ENCODE measurements at regions not wholly inside any gene's neighbourhood (a gene's known extent, or its start where the extent isn't known, plus 50 kb on each side); places are given as distances from the start of the nearest gene placed in this dataset.

DNA sequence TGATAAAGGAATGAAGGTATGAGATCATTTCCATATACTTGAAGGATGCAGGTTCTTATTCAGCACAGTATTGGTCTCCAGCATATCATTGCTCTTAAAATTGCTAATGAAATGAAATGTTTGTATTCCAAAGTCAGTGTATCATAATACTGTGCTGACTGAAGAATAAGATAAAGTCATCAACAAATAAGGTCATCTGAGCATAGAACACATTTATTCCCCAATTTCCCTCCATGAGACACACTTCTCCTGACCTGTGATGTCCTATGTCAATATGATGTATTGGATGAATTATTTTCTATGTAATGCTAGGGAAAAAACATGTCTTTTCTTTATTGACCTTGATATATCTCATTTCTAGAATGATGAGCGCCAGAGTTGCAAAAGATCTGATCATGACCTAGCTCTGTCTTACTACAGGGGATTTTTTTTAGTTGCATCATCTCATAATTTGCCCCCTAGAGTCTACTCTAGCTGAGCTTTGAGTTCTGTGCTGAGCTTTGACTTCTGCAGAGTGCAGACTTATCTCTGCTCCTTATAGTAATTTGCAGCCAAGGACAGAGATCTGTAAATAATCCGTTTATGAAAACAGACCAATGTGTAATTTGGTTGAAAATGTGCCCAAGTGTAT, 859.8 kb downstream of the TRIB2 start:
- TF ChIP-seq ZNF263 (CRISPR knock-in tag; IDR thresholded peaks at IDR 0.05) (no peak), NFKBIZ (CRISPR knock-in tag; IDR thresholded peaks at IDR 0.05) (no peak), CTCF (CRISPR knock-in tag; IDR thresholded peaks at IDR 0.05) (no peak), BCL3 (CRISPR knock-in tag; IDR thresholded peaks at IDR 0.05) (no peak), MAFG (CRISPR knock-in tag; IDR thresholded peaks at IDR 0.05) (no peak), TP53 (CRISPR knock-in tag; conservative IDR thresholded peaks at IDR 0.05) (no peak), MAFK (conservative IDR thresholded peaks at IDR 0.05 in 1 of 2, IDR thresholded peaks at IDR 0.05 in 1 of 2; ENCODE audit: low read length in 2 of 2) (no peak), ZNF841 (CRISPR knock-in tag; IDR thresholded peaks at IDR 0.05; ENCODE audit: borderline replicate concordance) (no peak), POLR2A (IDR thresholded peaks at IDR 0.05; ENCODE audit: insufficient read depth in 1 of 2, low read depth in 2 of 2, low read length in 2 of 2) (no peak), HNRNPH1 (optimal IDR thresholded peaks at IDR 0.05; ENCODE audit: low read depth, low read length) (no peak), JDP2 (CRISPR knock-in tag; IDR thresholded peaks at IDR 0.05; ENCODE audit: borderline replicate concordance) (no peak), ZNF777 (CRISPR knock-in tag; IDR thresholded peaks at IDR 0.05) (no peak)

Measured in HepG2 (cell line).